ENCODE measurements at regions not wholly inside any gene's neighbourhood (a gene's known extent, or its start where the extent isn't known, plus 50 kb on each side); places are given as distances from the start of the nearest gene placed in this dataset.

DNA sequence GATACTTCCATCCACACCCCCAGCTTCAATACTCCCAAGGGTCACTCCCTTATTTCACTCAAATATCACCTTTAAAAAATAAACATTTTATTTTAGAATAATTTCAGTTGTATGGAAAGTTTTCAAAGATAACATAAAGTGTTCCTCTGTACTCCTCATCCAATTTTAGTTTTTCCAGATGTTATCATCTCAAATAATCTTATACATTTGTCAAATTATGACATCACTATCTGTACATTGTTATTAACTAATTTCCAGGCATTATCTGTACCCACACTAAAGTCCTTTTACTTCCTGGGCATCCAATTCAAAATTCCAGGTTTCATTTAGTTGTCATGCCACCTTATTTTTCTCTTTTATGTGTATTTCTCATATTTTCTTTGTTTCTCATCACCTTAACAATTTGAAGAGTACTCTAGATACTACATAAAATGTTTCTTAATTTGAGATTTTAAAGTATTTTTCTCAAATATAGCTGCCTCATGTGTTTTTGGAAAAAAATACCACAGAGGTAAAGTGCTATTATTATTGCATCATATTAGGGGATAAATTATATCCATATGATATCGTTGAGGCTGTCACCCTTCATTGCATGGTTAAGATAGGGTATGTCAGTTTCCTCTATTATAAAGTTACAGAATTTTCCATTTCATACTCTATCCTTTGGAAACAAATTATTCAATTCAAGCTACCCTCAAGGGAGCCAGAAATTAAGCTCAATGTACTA, 571.0 kb downstream of the SLC6A15 start:
- Histone ChIP-seq H3K79me2 (ENCODE audit: insufficient read depth, low read length) (no peaks in the 10 kb centered on the region), H3K27ac (ENCODE audit: low read depth in 1 of 2, low read length in 2 of 2) (no peak overlapping the region), H3K4me1 (ENCODE audit: control insufficient read depth in 1 of 2, insufficient read depth in 2 of 2, low read length in 2 of 2) (no peaks in the 10 kb centered on the region), H2AFZ (ENCODE audit: insufficient read depth, low read depth, low read length, poor library complexity, severe bottlenecking) (no peak overlapping the region), H3K9me3 (replicated peaks in 1 of 2; ENCODE audit: control insufficient read depth in 1 of 2, insufficient read depth in 1 of 2, low read length in 2 of 2) (no peaks in the 10 kb centered on the region), H3K4me2 (replicated peaks; ENCODE audit: extremely low read depth, low read length, poor library complexity, severe bottlenecking) (no peak overlapping the region), H3K9ac (ENCODE audit: insufficient read depth, low read length, poor library complexity, severe bottlenecking) (no peak overlapping the region), H3K27me3 (ENCODE audit: control insufficient read depth in 2 of 2, insufficient read depth in 2 of 2, low read length in 2 of 2) (no peaks in the 10 kb centered on the region), H3K4me3 (replicated peaks in 1 of 3; ENCODE audit: low read depth in 2 of 3, low read length in 3 of 3) (no peak overlapping the region), H3K36me3 (replicated peaks in 1 of 2; ENCODE audit: control insufficient read depth in 1 of 2, insufficient read depth in 2 of 2, low read length in 2 of 2) (no peaks in the 10 kb centered on the region), H4K20me1 (ENCODE audit: insufficient read depth, low read length) (no peaks in the 10 kb centered on the region)
- H3K36me3 Mint-ChIP-seq, result no peaks in the 10 kb centered on the region
- TF ChIP-seq CTCF (IDR thresholded peaks at IDR 0.05), result no peak
- no peak overlapping the region for H3K4me3 Mint-ChIP-seq
- H3K9me3 Mint-ChIP-seq, result peaks cover 0 to 5% (median 0%) of the 10 kb centered on the region in 7 donors
- DNase-seq, result no peak
- intact Hi-C loops (cut with micrococcal nuclease), result no loop called here
- H3K27me3 Mint-ChIP-seq (ENCODE audit: low read depth in 3 of 3), result no peaks in the 10 kb centered on the region
- no CpG with 5 or more reads among the region's 1 CpG for WGBS (ENCODE audit: insufficient coverage)
- no peak overlapping the region for H3K27ac Mint-ChIP-seq
- no peaks in the 10 kb centered on the region for H3K4me1 Mint-ChIP-seq

GRCh38 chr12:84336231-84336630, 576.4 kb downstream of the SLC6A15 start:
- no CpG with 5 or more reads among the region's 1 CpG for WGBS (ENCODE audit: insufficient coverage)
- H3K79me2 ChIP-seq (ENCODE audit: insufficient read depth, low read length), result no peaks in the 10 kb centered on the region
- no peak overlapping the region for H3K27ac Mint-ChIP-seq
- H3K27me3 ChIP-seq (ENCODE audit: control insufficient read depth in 2 of 2, insufficient read depth in 2 of 2, low read length in 2 of 2), result no peaks in the 10 kb centered on the region
- no peak for DNase-seq
- intact Hi-C loops (cut with micrococcal nuclease), result no loop called here
- H3K36me3 ChIP-seq (replicated peaks in 1 of 2; ENCODE audit: control insufficient read depth in 1 of 2, insufficient read depth in 2 of 2, low read length in 2 of 2), result no peaks in the 10 kb centered on the region
- no peaks in the 10 kb centered on the region for H3K9me3 ChIP-seq (replicated peaks in 1 of 2; ENCODE audit: control insufficient read depth in 1 of 2, insufficient read depth in 1 of 2, low read length in 2 of 2)
- no peak for TF ChIP-seq CTCF (IDR thresholded peaks at IDR 0.05)
- H3K4me3 ChIP-seq (replicated peaks in 1 of 3; ENCODE audit: low read depth in 2 of 3, low read length in 3 of 3), result no peak overlapping the region
- no peaks in the 10 kb centered on the region for H3K27me3 Mint-ChIP-seq (ENCODE audit: low read depth in 3 of 3)
- no peak overlapping the region for H2AFZ ChIP-seq (ENCODE audit: insufficient read depth, low read depth, low read length, poor library complexity, severe bottlenecking)
- H3K27ac ChIP-seq (ENCODE audit: low read depth in 1 of 2, low read length in 2 of 2), result no peak overlapping the region
- H3K4me1 ChIP-seq (ENCODE audit: control insufficient read depth in 1 of 2, insufficient read depth in 2 of 2, low read length in 2 of 2), result no peaks in the 10 kb centered on the region
- H3K4me3 Mint-ChIP-seq, result no peak overlapping the region
- peaks cover 0 to 3% (median 0%) of the 10 kb centered on the region in 7 donors for H3K9me3 Mint-ChIP-seq
- no peaks in the 10 kb centered on the region for H3K4me1 Mint-ChIP-seq
- H3K36me3 Mint-ChIP-seq, result no peaks in the 10 kb centered on the region
- H3K4me2 ChIP-seq (replicated peaks; ENCODE audit: extremely low read depth, low read length, poor library complexity, severe bottlenecking), result no peak overlapping the region
- H3K9ac ChIP-seq (ENCODE audit: insufficient read depth, low read length, poor library complexity, severe bottlenecking), result no peak overlapping the region
- no peaks in the 10 kb centered on the region for H4K20me1 ChIP-seq (ENCODE audit: insufficient read depth, low read length)

All from CD14-positive monocyte (primary cell).